NCI-H1092 (cell line): ENCODE measurements at regions not wholly inside any gene's neighbourhood (a gene's known extent, or its start where the extent isn't known, plus 50 kb on each side); places are given as distances from the start of the nearest gene placed in this dataset.

Experiments
- DNase-seq: peaks from one replicate; lab custom pipeline; 2025; lab: John Stamatoyannopoulos, UW

- DNase-seq = no peak
These were observed 263.1 kb upstream of the GYPC start for GRCh38 chr2:126392889-126393288.

- DNase-seq = no peak
These were observed 257.0 kb upstream of the GYPC start for GRCh38 chr2:126399001-126399400.

- no peak for DNase-seq
These were observed 252.8 kb upstream of the GYPC start for GRCh38 chr2:126403039-126403628.

GRCh38 chr2:126406267-126406666 is 249.7 kb upstream of the GYPC start:
- no peak for DNase-seq

GRCh38 chr2:126408671-126409070 is 247.3 kb upstream of the GYPC start:
- no peak for DNase-seq

- DNase-seq = no peak
These were observed 246.1 kb upstream of the GYPC start for GRCh38 chr2:126409850-126410249.

GRCh38 chr2:126413079-126413478 is 242.9 kb upstream of the GYPC start:
- DNase-seq = no peak

GRCh38 chr2:126419403-126419802 is 236.6 kb upstream of the GYPC start:
- no peak for DNase-seq

- no peak for DNase-seq
These were observed 230.0 kb upstream of the GYPC start for GRCh38 chr2:126425943-126426342.

- DNase-seq = no peak
These were observed 226.9 kb upstream of the GYPC start for GRCh38 chr2:126429103-126429502.

GRCh38 chr2:126431136-126431535 is 224.8 kb upstream of the GYPC start:
- DNase-seq = no peak

- DNase-seq = no peak
These were observed 219.5 kb upstream of the GYPC start for GRCh38 chr2:126436411-126436810.

- no peak for DNase-seq
These were observed 218.9 kb upstream of the GYPC start for GRCh38 chr2:126437016-126437415.

GRCh38 chr2:126444512-126444911 is 211.4 kb upstream of the GYPC start:
- no peak for DNase-seq

- DNase-seq = no peak
These were observed 209.8 kb upstream of the GYPC start for GRCh38 chr2:126446106-126446695.

- no peak for DNase-seq
These were observed 207.3 kb upstream of the GYPC start for GRCh38 chr2:126448611-126449010.

GRCh38 chr2:126449677-126450076 is 206.3 kb upstream of the GYPC start:
- DNase-seq = no peak

- DNase-seq = no peak
These were observed 191.9 kb upstream of the GYPC start for GRCh38 chr2:126463892-126464674.

GRCh38 chr2:126467367-126468054 is 188.4 kb upstream of the GYPC start:
- no peak for DNase-seq

GRCh38 chr2:126475031-126475430 is 180.9 kb upstream of the GYPC start:
- no peak for DNase-seq

GRCh38 chr2:126476691-126477090 is 179.3 kb upstream of the GYPC start:
- no peak for DNase-seq

- no peak for DNase-seq
These were observed 175.9 kb upstream of the GYPC start for GRCh38 chr2:126480033-126480432.
